ENCODE measurements at regions not wholly inside any gene's neighbourhood (a gene's known extent, or its start where the extent isn't known, plus 50 kb on each side); places are given as distances from the start of the nearest gene placed in this dataset.

DNA sequence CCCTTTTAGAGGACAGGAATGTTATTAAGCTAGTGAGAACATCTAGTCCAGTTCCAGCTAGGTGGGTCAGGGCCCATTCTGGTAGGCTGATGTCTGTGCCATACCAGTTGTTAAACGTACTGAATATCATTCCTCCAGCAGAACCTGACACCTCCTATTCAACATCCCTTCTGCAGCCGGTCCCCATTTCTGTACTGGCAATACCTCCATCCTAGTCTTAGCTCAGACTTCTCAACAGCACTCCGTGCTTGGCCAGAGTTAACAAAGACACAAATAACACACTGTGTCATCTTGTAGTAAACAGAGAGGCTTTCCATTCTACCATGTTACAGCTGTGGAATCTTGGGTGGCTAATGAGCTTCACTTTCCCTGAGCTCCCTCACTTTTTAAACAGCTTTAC is 94.3 kb upstream of the PDE3A start:
- TF ChIP-seq CTCF (IDR thresholded peaks at IDR 0.05; ENCODE audit: borderline replicate concordance, control extremely low read depth, extremely low read depth, insufficient read depth, missing control alignments), result no peak
- no peak for DNase-seq (ENCODE audit: low spot score)
- in situ Hi-C loops (cut with MboI; ENCODE audit: low sequenced_read_pairs, unreplicated experiment), result no loop called here

GRCh38 chr12:20278276-20278675 is 90.1 kb upstream of the PDE3A start:
- no peak for DNase-seq (ENCODE audit: low spot score)
- in situ Hi-C loops (cut with MboI; ENCODE audit: low sequenced_read_pairs, unreplicated experiment), result no loop called here
- no peak for TF ChIP-seq CTCF (IDR thresholded peaks at IDR 0.05; ENCODE audit: borderline replicate concordance, control extremely low read depth, extremely low read depth, insufficient read depth, missing control alignments)

GRCh38 chr12:20280515-20280914 is 87.8 kb upstream of the PDE3A start:
- no peak for TF ChIP-seq CTCF (IDR thresholded peaks at IDR 0.05; ENCODE audit: borderline replicate concordance, control extremely low read depth, extremely low read depth, insufficient read depth, missing control alignments)
- in situ Hi-C loops (cut with MboI; ENCODE audit: low sequenced_read_pairs, unreplicated experiment), result no loop called here
- DNase-seq (ENCODE audit: low spot score), result no peak

DNA sequence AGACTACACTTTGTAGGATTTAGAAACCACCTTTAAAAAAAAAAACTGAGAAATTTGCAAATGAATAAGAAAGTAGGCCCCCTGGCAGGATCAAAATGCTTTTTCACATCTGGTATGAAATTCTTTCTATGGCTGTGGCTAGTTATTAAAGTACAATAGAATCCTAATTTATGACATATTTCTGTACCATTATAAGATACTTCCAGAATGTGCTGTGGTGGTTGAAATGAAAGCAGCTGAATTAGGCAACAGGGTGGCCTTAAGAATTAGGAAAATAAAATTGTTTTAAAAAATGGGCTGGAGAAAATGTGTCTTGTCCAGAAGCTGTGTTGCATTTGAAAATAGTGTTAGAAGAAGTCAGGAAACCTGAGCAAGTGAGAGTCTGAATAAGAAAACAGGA is 85.9 kb upstream of the PDE3A start:
- in situ Hi-C loops (cut with MboI; ENCODE audit: low sequenced_read_pairs, unreplicated experiment), result no loop called here
- no peak for TF ChIP-seq CTCF (IDR thresholded peaks at IDR 0.05; ENCODE audit: borderline replicate concordance, control extremely low read depth, extremely low read depth, insufficient read depth, missing control alignments)
- no peak for DNase-seq (ENCODE audit: low spot score)

DNA sequence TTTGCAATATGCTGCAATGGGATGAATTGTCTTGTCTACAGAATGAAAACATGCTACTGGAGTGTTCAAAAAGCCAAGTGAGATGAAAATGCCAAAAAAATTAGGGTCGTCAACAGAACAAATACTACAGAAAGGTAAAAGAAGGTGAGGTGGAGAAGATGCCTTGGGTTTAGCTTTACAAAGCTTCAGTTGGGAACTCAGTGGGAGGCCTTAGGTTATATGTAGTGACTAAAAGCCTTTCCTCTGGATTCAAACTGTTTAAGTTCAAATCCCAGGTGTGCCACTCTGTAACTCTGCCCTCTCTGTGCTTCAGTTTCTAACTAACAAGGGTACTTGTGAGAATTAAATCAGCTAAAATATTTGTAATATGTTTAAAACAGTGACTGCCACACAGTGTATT is 84.9 kb upstream of the PDE3A start:
- no peak for DNase-seq (ENCODE audit: low spot score)
- no peak for TF ChIP-seq CTCF (IDR thresholded peaks at IDR 0.05; ENCODE audit: borderline replicate concordance, control extremely low read depth, extremely low read depth, insufficient read depth, missing control alignments)
- in situ Hi-C loops (cut with MboI; ENCODE audit: low sequenced_read_pairs, unreplicated experiment), result no loop called here

DNA sequence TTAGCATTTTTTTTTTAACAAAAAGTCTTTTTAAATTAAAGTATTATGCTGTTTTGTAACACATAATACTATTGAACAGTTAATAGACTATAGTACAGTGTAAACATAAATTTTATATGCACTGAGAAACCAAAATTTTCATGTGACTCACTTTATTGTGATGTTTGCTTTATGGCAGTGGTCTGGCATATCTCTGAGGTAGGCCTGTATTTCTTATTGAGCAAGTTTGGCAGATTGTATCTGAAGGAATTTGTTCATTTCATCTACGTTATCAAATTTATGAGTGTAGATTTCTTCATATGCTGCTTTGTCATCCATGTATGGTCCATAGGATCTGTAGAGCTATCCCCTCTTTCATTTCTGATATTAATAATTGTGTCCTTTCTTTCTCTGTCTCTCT is 78.8 kb upstream of the PDE3A start:
- no peak for DNase-seq (ENCODE audit: low spot score)
- no peak for TF ChIP-seq CTCF (IDR thresholded peaks at IDR 0.05; ENCODE audit: borderline replicate concordance, control extremely low read depth, extremely low read depth, insufficient read depth, missing control alignments)
- in situ Hi-C loops (cut with MboI; ENCODE audit: low sequenced_read_pairs, unreplicated experiment), result no loop called here

- TF ChIP-seq CTCF (IDR thresholded peaks at IDR 0.05; ENCODE audit: borderline replicate concordance, control extremely low read depth, extremely low read depth, insufficient read depth, missing control alignments), result no peak
- in situ Hi-C loops (cut with MboI; ENCODE audit: low sequenced_read_pairs, unreplicated experiment), result no loop called here
- no peak for DNase-seq (ENCODE audit: low spot score)
These were observed 67.9 kb upstream of the PDE3A start for GRCh38 chr12:20300457-20300856.
